Chondrocyte (in vitro differentiated cells): ENCODE measurements at regions not wholly inside any gene's neighbourhood (a gene's known extent, or its start where the extent isn't known, plus 50 kb on each side); places are given as distances from the start of the nearest gene placed in this dataset.
A peak's percentile ranks its signal among the peaks of the same experiment; 100 is the strongest.
"Not testable (repeated sequence)": the region's sequence is repeated elsewhere in the genome, so short reads cannot be mapped to it uniquely, and the experiment has no call there.

ENCODE experiments used
- DNase-seq: peaks from one replicate; pipeline ENCODE4 v3.0.0; 2021; ENCODE audit warnings: mixed read lengths, low spot score
- H3K27ac Mint-ChIP-seq: one replicate; pipeline ENCODE4 v1.8.0; 2021; ENCODE audit warnings: mild to moderate bottlenecking, moderate library complexity, mixed read lengths; ENCODE audit not compliant: unreplicated experiment
- H3K27me3 Mint-ChIP-seq: 2 replicates; pipeline ENCODE4 v1.8.0; 2021; ENCODE audit warnings: low read depth, mixed read lengths
- H3K36me3 Mint-ChIP-seq: 2 replicates; pipeline ENCODE4 v1.8.0; 2021; ENCODE audit warnings: low read depth, mixed read lengths
- H3K4me1 Mint-ChIP-seq: 2 replicates; pipeline ENCODE4 v1.8.0; 2021; ENCODE audit warnings: low read depth, mild to moderate bottlenecking, mixed read lengths
- H3K4me3 Mint-ChIP-seq: one replicate; pipeline ENCODE4 v1.8.0; 2021; ENCODE audit warnings: mild to moderate bottlenecking, moderate library complexity, mixed read lengths; ENCODE audit not compliant: unreplicated experiment
- H3K9me3 Mint-ChIP-seq: 2 replicates; pipeline ENCODE4 v1.8.0; 2021; ENCODE audit warnings: low read depth, mixed read lengths
- CTCF ChIP-seq: fragments of 200-600 bp; sonication (generic); IDR thresholded peaks from 2 replicates; pipeline ENCODE4 v1.5.0; 2021; ENCODE audit warnings: antibody characterized with exemption, mild to moderate bottlenecking, moderate library complexity

- Mint-ChIP-seq H3K4me3 (no peak overlapping the region), H3K9me3 (no peaks in the 10 kb centered on the region), H3K27ac (no peak overlapping the region), H3K4me1 (peaks cover 10% of the 10 kb centered on the region), H3K36me3 (no peaks in the 10 kb centered on the region), H3K27me3 (no peaks in the 10 kb centered on the region)
- DNase-seq = no peak
- TF ChIP-seq CTCF = no peak
Observed at GRCh38 chr2:211205358-211205757, 649.0 kb downstream of the CPS1 start.

- no peaks in the 10 kb centered on the region for H3K36me3 Mint-ChIP-seq
- no peak for TF ChIP-seq CTCF
- H3K27ac Mint-ChIP-seq = no peak overlapping the region
- no peaks in the 10 kb centered on the region for H3K27me3 Mint-ChIP-seq
- peaks cover 10% of the 10 kb centered on the region for H3K4me1 Mint-ChIP-seq
- no peak for DNase-seq
- H3K9me3 Mint-ChIP-seq = no peaks in the 10 kb centered on the region
- H3K4me3 Mint-ChIP-seq = no peak overlapping the region
Observed at GRCh38 chr2:211205836-211206235, 649.4 kb downstream of the CPS1 start.

GRCh38 chr2:211216221-211216620 is 659.8 kb downstream of the CPS1 start:
- peaks cover 1% of the 10 kb centered on the region for H3K27me3 Mint-ChIP-seq
- peak; percentile 71 for TF ChIP-seq CTCF
- H3K27ac Mint-ChIP-seq = no peak overlapping the region

GRCh38 chr2:211219548-211219947 is 663.1 kb downstream of the CPS1 start:
- not testable (repeated sequence) for H3K36me3 Mint-ChIP-seq, H3K27ac Mint-ChIP-seq, H3K27me3 Mint-ChIP-seq, H3K4me1 Mint-ChIP-seq, DNase-seq, H3K4me3 Mint-ChIP-seq
- H3K9me3 Mint-ChIP-seq = peaks cover 17% of the 10 kb centered on the region

More at GRCh38 chr2:211216221-211216620, 659.8 kb downstream of the CPS1 start:
- no peak for DNase-seq
- Mint-ChIP-seq H3K9me3 (peaks cover 15% of the 10 kb centered on the region), H3K36me3 (no peaks in the 10 kb centered on the region), H3K4me3 (no peak overlapping the region), H3K4me1 (no peaks in the 10 kb centered on the region)

- H3K27me3 Mint-ChIP-seq = no peaks in the 10 kb centered on the region
- H3K36me3 Mint-ChIP-seq = no peaks in the 10 kb centered on the region
- no peaks in the 10 kb centered on the region for H3K4me1 Mint-ChIP-seq
- H3K9me3 Mint-ChIP-seq = peaks cover 7% of the 10 kb centered on the region
- no peak for DNase-seq
- TF ChIP-seq CTCF = no peak
- H3K4me3 Mint-ChIP-seq = no peak overlapping the region
- no peak overlapping the region for H3K27ac Mint-ChIP-seq
Observed at GRCh38 chr2:211225784-211226183, 669.4 kb downstream of the CPS1 start.

- no peaks in the 10 kb centered on the region for H3K4me1 Mint-ChIP-seq
- no peak for DNase-seq
- no peak overlapping the region for H3K4me3 Mint-ChIP-seq
- no peak overlapping the region for H3K27ac Mint-ChIP-seq
- no peaks in the 10 kb centered on the region for H3K36me3 Mint-ChIP-seq
- no peak for TF ChIP-seq CTCF
- no peaks in the 10 kb centered on the region for H3K27me3 Mint-ChIP-seq
- peaks cover 7% of the 10 kb centered on the region for H3K9me3 Mint-ChIP-seq
Observed at GRCh38 chr2:211228559-211228958, 672.2 kb downstream of the CPS1 start.
